GM21515 (cell line): ENCODE measurements at regions not wholly inside any gene's neighbourhood (a gene's known extent, or its start where the extent isn't known, plus 50 kb on each side); places are given as distances from the start of the nearest gene placed in this dataset.

ENCODE experiments used
- ATAC-seq: cut with Tn5 transposase; IDR thresholded peaks from one replicate; pipeline ENCODE4 v1.9.1; 2021; ENCODE audit not compliant: unreplicated experiment

GRCh38 chr2:576292-576691, 100.9 kb downstream of the TMEM18 start:
- no peak for ATAC-seq

- ATAC-seq, result no peak
Observed at GRCh38 chr2:575727-576236, 101.4 kb downstream of the TMEM18 start.

GRCh38 chr2:575030-575726, 102.0 kb downstream of the TMEM18 start:
- no peak for ATAC-seq

- ATAC-seq, result no peak
Observed at GRCh38 chr2:573805-574392, 103.3 kb downstream of the TMEM18 start.

- ATAC-seq, result no peak
Observed at GRCh38 chr2:573025-573424, 104.2 kb downstream of the TMEM18 start.

GRCh38 chr2:569681-570080, 107.5 kb downstream of the TMEM18 start:
- no peak for ATAC-seq

- no peak for ATAC-seq
Observed at GRCh38 chr2:568639-569235, 108.5 kb downstream of the TMEM18 start.

- ATAC-seq, result no peak
Observed at GRCh38 chr2:567865-568638, 109.2 kb downstream of the TMEM18 start.

- ATAC-seq, result no peak
Observed at GRCh38 chr2:567496-567864, 109.7 kb downstream of the TMEM18 start.

GRCh38 chr2:566379-567313, 110.6 kb downstream of the TMEM18 start:
- ATAC-seq, result no peak

GRCh38 chr2:564471-565181, 112.6 kb downstream of the TMEM18 start:
- ATAC-seq, result no peak

GRCh38 chr2:563512-563911, 113.7 kb downstream of the TMEM18 start:
- no peak for ATAC-seq

GRCh38 chr2:562391-563364, 114.5 kb downstream of the TMEM18 start:
- ATAC-seq, result no peak

GRCh38 chr2:558879-559278, 118.3 kb downstream of the TMEM18 start:
- no peak for ATAC-seq

- ATAC-seq, result no peak
Observed at GRCh38 chr2:558302-558642, 118.9 kb downstream of the TMEM18 start.

- no peak for ATAC-seq
Observed at GRCh38 chr2:557635-558301, 119.4 kb downstream of the TMEM18 start.

- no peak for ATAC-seq
Observed at GRCh38 chr2:556485-556884, 120.7 kb downstream of the TMEM18 start.

GRCh38 chr2:555164-555922, 121.9 kb downstream of the TMEM18 start:
- ATAC-seq, result no peak
